Kidney glomerular epithelial cell (primary cell): ENCODE measurements at regions not wholly inside any gene's neighbourhood (a gene's known extent, or its start where the extent isn't known, plus 50 kb on each side); places are given as distances from the start of the nearest gene placed in this dataset.
A peak's percentile ranks its signal among the peaks of the same experiment; 100 is the strongest.

Source experiments
- DNase-seq: peaks from one replicate; lab custom pipeline; 2025; lab: John Stamatoyannopoulos, UW

- DNase-seq, result no peak
Observed at GRCh38 chr4:3669553-3669949, 96.6 kb upstream of the ADRA2C start.

GRCh38 chr4:3668825-3669552 lies 97.2 kb upstream of the ADRA2C start:
- DNase-seq, result no peak

- no peak for DNase-seq
Observed at GRCh38 chr4:3667258-3667657, 98.9 kb upstream of the ADRA2C start.

GRCh38 chr4:3666263-3666662 lies 99.9 kb upstream of the ADRA2C start:
- no peak for DNase-seq

GRCh38 chr4:3665360-3665891 lies 100.8 kb upstream of the ADRA2C start:
- no peak for DNase-seq

- no peak for DNase-seq
Observed at GRCh38 chr4:3663791-3664190, 102.4 kb upstream of the ADRA2C start.

- no peak for DNase-seq
Observed at GRCh38 chr4:3662516-3662915, 103.7 kb upstream of the ADRA2C start.

- DNase-seq, result no peak
Observed at GRCh38 chr4:3661989-3662388, 104.2 kb upstream of the ADRA2C start.

- no peak for DNase-seq
Observed at GRCh38 chr4:3660928-3661515, 105.2 kb upstream of the ADRA2C start.

- no peak for DNase-seq
Observed at GRCh38 chr4:3660086-3660927, 105.9 kb upstream of the ADRA2C start.

GRCh38 chr4:3659131-3659530 lies 107.1 kb upstream of the ADRA2C start:
- DNase-seq, result no peak

GRCh38 chr4:3658530-3658913 lies 107.7 kb upstream of the ADRA2C start:
- no peak for DNase-seq

- no peak for DNase-seq
Observed at GRCh38 chr4:3657902-3658529, 108.2 kb upstream of the ADRA2C start.

GRCh38 chr4:3656416-3657356 lies 109.5 kb upstream of the ADRA2C start:
- DNase-seq, result no peak

GRCh38 chr4:3655963-3656362 lies 110.2 kb upstream of the ADRA2C start:
- DNase-seq, result no peak

- DNase-seq, result no peak
Observed at GRCh38 chr4:3655485-3655884, 110.7 kb upstream of the ADRA2C start.

GRCh38 chr4:3654036-3654807 lies 112.0 kb upstream of the ADRA2C start:
- no peak for DNase-seq

- DNase-seq, result no peak
Observed at GRCh38 chr4:3652586-3652985, 113.6 kb upstream of the ADRA2C start.

GRCh38 chr4:3651267-3651845 lies 114.8 kb upstream of the ADRA2C start:
- DNase-seq, result peak; percentile 33

GRCh38 chr4:3649491-3649890 lies 116.7 kb upstream of the ADRA2C start:
- no peak for DNase-seq
